HEK293T (cell line): ENCODE measurements at regions not wholly inside any gene's neighbourhood (a gene's known extent, or its start where the extent isn't known, plus 50 kb on each side); places are given as distances from the start of the nearest gene placed in this dataset.

Experiments
- ELF4 ChIP-seq: fragments of 450-650 bp; IDR thresholded peaks from 2 replicates; pipeline ENCODE4 v1.6.1; 2017; ENCODE audit warnings: antibody characterized with exemption
- FOXA1 ChIP-seq: fragments of 450-650 bp; IDR thresholded peaks from 2 replicates; pipeline ENCODE4 v1.6.1; 2016; ENCODE audit warnings: mild to moderate bottlenecking
- FOXK2 ChIP-seq: fragments of 450-650 bp; IDR thresholded peaks from 2 replicates; pipeline ENCODE4 v1.6.1; 2016; ENCODE audit warnings: mild to moderate bottlenecking
- LEF1 ChIP-seq: fragments of 450-650 bp; IDR thresholded peaks from 2 replicates; pipeline ENCODE4 v1.6.1; 2017; ENCODE audit warnings: mild to moderate bottlenecking, borderline replicate concordance
- SP1 ChIP-seq: fragments of 450-650 bp; IDR thresholded peaks from 2 replicates; pipeline ENCODE4 v1.6.1; 2017
- SUZ12 ChIP-seq: fragments of 450-650 bp; IDR thresholded peaks from 2 replicates; pipeline ENCODE4 v1.6.1; 2016; ENCODE audit warnings: mild to moderate bottlenecking
- TARDBP ChIP-seq: fragments of 450-650 bp; IDR thresholded peaks from 2 replicates; pipeline ENCODE4 v1.6.1; 2016
- ZNF384 ChIP-seq: fragments of 450-650 bp; IDR thresholded peaks from 2 replicates; pipeline ENCODE4 v1.6.1; 2016

DNA sequence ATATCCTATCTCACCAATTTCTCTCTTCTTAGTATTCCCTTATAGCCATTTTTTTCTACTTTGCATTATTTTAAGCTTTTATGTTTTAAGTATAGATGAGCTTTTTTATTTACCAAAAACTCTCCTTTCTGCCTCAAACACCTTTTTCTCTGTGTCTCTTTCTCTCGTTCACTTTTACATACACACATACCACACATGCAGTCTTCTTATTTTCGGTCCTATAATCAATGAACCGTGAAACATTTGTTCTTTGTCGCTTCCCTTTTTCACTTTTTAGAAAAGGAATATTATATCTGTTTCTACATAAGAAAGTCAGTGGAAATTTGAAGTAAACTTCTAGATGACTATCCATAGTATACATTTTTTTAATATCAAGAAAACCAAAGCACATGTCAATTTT is 183.2 kb downstream of the MRPL39 start:
- no peak for TF ChIP-seq LEF1
- TF ChIP-seq SUZ12 = no peak
- no peak for TF ChIP-seq FOXK2
- TF ChIP-seq FOXA1 = no peak
- no peak for TF ChIP-seq SP1
- TF ChIP-seq ZNF384 = no peak
- TF ChIP-seq ELF4 = no peak
- no peak for TF ChIP-seq TARDBP
